Left ventricle myocardium superior (tissue), 1 donor: ENCODE measurements at regions not wholly inside any gene's neighbourhood (a gene's known extent, or its start where the extent isn't known, plus 50 kb on each side); places are given as distances from the start of the nearest gene placed in this dataset.

Experiments used
- ATAC-seq: fragments of 200-7000 bp; cut with Tn5 transposase; one replicate; pipeline ENCODE4 v1.9.1; 2020; ENCODE audit warnings: mild to moderate bottlenecking, moderate library complexity
- DNase-seq: peaks from one replicate; pipeline ENCODE4 v3.0.0-alpha.2; 2020
- intact Hi-C: fragments of 100-400 bp; cut with micrococcal nuclease; formaldehyde crosslinking; loops from one replicate; pipeline ENCODE4 v1.11.0; 2022
- donor health status: DM: no; HTN: yes; CAD: no; lungs with severe emphysema.

DNA sequence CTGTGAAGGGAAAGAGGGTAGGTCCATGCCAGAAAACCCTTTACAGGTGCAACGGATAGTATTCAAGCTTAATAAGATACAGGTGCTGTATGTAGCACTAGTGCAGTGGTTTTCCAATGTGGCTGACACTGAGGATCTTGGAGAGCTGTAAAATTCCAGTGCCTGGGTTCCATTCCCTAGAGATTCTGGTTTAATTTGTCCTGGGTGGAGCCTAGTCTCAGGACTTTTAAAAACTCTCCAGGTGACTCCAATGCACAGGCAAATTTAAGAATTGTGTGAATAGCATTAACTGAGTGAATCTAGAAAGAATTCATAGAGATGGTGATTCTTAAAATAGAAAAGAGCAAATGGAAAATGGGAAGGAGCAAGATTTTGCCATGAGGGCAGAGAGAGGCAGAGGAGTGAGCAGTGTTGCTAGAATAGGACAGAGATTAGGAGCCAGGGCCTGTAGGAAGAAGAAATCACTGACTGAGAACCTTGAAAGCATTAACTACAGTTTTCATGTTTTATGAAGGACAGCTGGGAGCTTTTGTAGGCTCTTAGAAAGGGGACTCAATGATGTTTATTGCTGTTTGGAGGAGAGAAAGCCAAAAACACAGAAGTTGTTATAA lies 261.8 kb downstream of the DLEU7 start:
- ATAC-seq: peak; percentile 60
- intact Hi-C loops: loop anchor here (10.0 kb wide), 1 partner anchor 103 kb away; no protein-coding TSS in a partner anchor
- DNase-seq: no peak

- ATAC-seq: no peak
- intact Hi-C loops: loop anchor here (10.0 kb wide), 1 partner anchor 100 kb away; no protein-coding TSS in a partner anchor
- DNase-seq: no peak
Measured at GRCh38 chr13:50584856-50585580, 258.5 kb downstream of the DLEU7 start.

- intact Hi-C loops: loop anchor here (10.0 kb wide), 1 partner anchor 99 kb away; no protein-coding TSS in a partner anchor
- ATAC-seq: no peak
- no peak for DNase-seq
Measured at GRCh38 chr13:50585674-50586413, 257.6 kb downstream of the DLEU7 start.

DNA sequence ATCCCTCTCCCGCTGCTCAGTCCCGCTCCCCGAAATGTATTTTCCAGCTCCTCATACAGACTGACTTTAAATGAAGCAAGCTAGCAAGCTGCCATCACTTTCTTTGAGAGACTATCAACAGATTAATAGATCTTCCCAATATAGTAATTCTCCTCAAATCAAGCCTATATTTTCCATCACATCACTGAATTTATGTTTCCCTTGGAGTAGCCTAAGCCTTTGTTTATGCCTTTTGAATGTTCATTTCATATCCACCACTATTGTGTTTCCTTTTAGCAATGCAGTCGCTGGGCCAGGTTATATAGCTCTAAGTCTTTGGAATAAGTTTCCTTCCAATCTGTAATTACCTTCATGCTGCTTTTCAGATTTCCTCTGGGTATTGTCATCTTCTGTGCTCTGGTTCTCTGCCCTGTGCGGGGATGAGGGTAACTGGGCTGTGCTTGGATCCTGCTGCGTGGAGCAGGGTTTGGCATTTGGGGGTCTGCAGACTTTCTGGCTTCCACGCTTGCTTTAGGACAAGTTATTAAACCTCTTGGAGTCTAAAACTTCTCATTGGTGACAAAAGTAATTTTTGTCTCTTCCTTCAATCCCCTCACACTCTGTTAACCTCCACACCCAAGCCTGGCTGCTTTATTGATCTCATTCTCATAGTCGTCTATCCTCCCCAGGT lies 256.9 kb downstream of the DLEU7 start:
- intact Hi-C loops: loop anchor here (10.0 kb wide), 1 partner anchor 98 kb away; no protein-coding TSS in a partner anchor
- no peak for ATAC-seq
- no peak for DNase-seq

DNA sequence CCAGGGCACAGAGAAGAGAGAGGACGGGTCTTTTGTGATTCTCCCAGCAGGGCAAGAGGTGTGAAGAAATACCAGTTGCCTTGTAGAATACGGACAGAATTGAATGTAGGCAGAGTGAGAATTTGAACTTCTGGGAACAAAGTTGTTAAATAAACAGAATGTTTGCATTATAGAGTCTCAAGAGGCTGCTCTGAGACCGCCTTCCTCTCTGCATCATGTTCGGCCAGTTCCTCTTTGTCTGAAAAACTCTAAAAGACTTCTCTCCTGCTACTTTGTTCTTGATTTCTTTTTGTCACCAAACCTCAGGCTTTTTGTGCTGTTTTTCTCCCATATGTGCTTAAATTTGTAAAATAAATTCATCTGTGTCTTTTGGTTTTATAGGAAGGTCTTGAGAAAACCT lies 256.4 kb downstream of the DLEU7 start:
- ATAC-seq: no peak
- no peak for DNase-seq
- intact Hi-C loops: loop anchor here (10.0 kb wide), 1 partner anchor 98 kb away; no protein-coding TSS in a partner anchor

- intact Hi-C loops: loop anchor here (10.0 kb wide), 1 partner anchor 97 kb away; no protein-coding TSS in a partner anchor
- ATAC-seq (peak; percentile 51), DNase-seq (no peak)
Measured at GRCh38 chr13:50587645-50588373, 255.7 kb downstream of the DLEU7 start.

- DNase-seq: no peak
- intact Hi-C loops: loop anchor here (10.0 kb wide), 1 partner anchor 96 kb away; no protein-coding TSS in a partner anchor
- no peak for ATAC-seq
Measured at GRCh38 chr13:50588491-50589130, 254.9 kb downstream of the DLEU7 start.

GRCh38 chr13:50589139-50589538 lies 254.4 kb downstream of the DLEU7 start:
- intact Hi-C loops: loop anchor here (10.0 kb wide), 1 partner anchor 96 kb away; no protein-coding TSS in a partner anchor
- DNase-seq (no peak), ATAC-seq (peak; percentile 55)

DNA sequence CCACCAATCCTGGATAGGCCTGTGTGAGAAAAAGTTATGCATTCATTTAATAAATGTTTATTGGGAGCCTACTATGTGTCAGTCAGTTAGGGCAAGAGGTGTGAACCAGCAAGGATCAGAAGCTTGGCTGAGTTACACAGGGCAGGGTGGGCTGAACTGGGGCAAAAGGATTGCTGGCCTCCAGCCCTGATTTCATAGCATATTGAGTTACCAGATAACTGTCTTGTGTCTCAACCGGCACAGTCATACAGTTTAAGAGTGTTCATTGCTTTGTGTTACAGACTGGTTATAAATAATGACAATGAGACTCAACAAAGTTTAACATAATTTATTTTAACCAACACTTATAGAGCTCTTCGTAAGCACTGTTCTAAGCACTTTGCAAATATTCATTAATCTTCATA lies 253.8 kb downstream of the DLEU7 start:
- ATAC-seq: peak; percentile 77
- intact Hi-C loops: loop anchor here (10.0 kb wide), 1 partner anchor 95 kb away; no protein-coding TSS in a partner anchor
- DNase-seq: no peak

DNA sequence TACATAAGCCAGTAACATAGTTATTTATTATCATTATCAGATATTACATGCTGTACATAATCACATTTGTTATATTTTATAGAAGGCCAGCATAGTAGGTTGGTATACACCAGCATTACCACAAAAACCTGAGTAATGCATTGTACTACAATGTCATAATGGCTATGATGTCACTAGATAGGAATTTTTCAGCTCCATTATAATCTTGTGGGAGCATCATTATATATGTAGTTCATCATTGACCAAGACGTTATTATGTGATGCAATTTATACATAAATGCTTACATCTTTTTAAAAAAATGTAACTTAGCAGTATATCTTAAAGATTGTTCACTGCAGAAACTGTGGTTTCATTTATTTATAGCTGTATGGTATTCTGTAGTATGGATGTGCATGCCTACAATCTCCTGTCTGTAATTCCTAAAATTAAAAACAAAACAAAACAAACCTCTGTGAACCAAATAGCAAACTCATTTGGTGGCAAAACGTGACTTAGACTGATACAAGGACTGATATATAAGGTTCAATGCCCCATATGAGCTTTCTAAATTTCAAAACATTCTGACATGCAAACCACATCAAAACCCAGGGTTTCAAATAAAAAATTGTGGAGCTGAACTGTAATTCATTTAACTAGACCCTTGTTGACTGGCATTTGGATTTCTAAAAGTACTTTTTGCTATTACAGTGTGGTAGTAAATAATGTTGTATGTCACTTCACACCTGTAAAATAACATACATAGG lies 250.9 kb downstream of the DLEU7 start:
- intact Hi-C loops: no loop called here

DNA sequence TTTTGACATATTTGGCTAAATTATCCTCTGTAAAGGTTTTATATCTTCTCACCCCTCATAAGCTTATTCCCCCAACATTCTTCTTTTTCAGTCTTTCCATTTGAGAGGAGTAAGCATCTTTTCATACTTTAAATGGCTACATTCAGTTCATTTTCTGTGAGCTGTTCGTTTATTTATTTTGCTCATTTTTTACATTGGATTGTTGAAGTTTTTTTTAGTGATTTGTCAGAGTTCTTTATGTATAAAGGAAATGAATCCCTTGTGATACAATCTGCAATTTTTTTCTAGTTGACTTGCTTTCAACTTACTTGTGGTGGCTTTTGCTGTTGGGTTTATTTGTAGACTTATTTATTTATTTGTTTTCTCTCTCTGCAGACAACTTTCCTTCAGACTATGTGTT lies 250.3 kb downstream of the DLEU7 start:
- DNase-seq (no peak), ATAC-seq (no peak)
- intact Hi-C loops: no loop called here

More for the DNA sequence above, 250.9 kb downstream of the DLEU7 start:
- ATAC-seq: no peak
- DNase-seq: no peak

GRCh38 chr13:50594276-50595051 lies 249.0 kb downstream of the DLEU7 start:
- no peak for DNase-seq
- intact Hi-C loops: no loop called here
- no peak for ATAC-seq

DNA sequence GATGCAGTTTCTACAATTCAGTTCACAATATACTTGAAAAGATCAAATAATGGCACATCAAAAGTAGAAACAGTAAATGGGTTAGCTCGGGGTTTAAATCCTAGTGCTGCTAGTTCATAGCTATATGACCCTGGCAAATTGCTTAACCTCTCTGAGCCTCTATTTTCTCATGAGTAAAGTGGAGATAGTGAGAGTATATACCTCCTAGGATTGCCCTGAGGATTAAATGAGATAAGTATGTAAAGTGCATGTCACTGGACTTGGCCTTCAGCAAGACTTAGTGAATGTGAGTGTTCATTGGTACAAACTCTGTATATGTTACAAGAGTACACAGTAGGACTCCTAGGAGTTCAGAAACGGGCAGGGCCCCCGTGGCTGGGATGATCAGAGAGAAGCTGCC lies 248.3 kb downstream of the DLEU7 start:
- ATAC-seq (no peak), DNase-seq (no peak)
- intact Hi-C loops: no loop called here

DNA sequence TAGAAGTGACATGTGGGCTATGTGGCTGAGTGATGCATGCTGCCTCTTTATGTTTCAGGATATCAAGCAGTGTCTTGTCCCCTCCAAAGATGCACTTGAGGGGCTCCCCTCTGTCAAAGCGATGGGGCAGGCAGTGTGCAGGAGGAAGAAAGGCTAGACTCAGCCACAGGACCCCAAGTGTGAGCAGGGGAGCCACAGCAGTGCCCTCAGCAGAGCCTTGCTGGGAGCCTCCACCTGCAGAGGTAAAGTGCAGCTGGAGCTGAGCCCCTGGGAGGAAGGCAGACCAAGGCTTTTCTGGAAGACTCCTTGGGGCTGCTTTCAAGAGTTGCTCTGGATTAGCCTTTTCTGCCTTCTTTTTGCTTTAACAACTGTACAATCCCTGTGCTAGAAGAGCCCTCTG lies 247.3 kb downstream of the DLEU7 start:
- no peak for ATAC-seq
- intact Hi-C loops: no loop called here

DNA sequence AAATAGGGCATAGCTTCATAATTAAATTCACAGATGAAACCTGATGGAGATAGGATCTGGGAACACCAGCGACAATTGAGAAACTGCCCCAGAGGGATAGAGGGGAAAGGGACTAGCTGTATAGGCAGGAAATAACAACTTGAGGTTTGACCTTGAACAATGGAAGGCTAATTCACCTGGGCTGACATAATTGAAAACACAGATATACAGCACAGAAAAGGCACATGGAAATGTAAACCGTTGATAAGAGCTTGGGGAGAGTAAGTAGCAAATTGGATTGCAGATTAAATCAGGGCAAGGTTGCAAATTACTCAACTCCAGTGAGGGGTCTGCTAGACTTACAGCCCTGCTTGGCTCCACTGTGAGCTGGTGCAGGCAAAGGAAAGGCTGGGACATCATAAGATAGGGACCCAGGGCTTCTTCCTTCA lies 246.7 kb downstream of the DLEU7 start:
- ATAC-seq (peak; percentile 67), DNase-seq (no peak)
- intact Hi-C loops: no loop called here

More for the DNA sequence above, 247.3 kb downstream of the DLEU7 start:
- DNase-seq: no peak

- no peak for DNase-seq
- intact Hi-C loops: no loop called here
- ATAC-seq: peak; percentile 82
Measured at GRCh38 chr13:50598338-50598737, 245.2 kb downstream of the DLEU7 start.

GRCh38 chr13:50599046-50599445 lies 244.4 kb downstream of the DLEU7 start:
- intact Hi-C loops: no loop called here
- no peak for ATAC-seq

More at GRCh38 chr13:50599046-50599445, 244.4 kb downstream of the DLEU7 start:
- no peak for DNase-seq
